ENCODE measurements at regions not wholly inside any gene's neighbourhood (a gene's known extent, or its start where the extent isn't known, plus 50 kb on each side); places are given as distances from the start of the nearest gene placed in this dataset.

DNA sequence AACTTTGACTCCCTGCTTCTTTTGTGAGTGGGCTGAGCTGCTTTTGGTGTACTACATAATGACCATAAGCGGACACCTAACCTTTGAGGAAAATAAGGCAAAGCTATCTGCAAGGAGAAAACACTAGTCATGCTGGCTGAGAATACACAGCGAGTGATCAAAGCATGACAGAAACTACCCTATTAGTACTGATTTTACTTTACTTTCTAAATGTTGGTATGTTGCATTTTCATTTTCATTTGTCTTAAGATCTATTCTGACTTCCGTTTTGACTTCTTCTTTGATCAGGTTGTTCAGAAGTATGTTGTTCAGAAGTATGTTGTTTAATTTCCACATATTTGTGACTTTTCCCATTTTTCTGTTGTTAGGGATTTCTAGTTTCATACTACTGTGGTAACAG, 361.1 kb downstream of the TRAM1L1 start:
- Histone ChIP-seq H2BK15ac (ENCODE audit: low read length) (no peak overlapping the region), H3K27ac (replicated peaks; ENCODE audit: low read length) (no peak overlapping the region), H3K14ac (ENCODE audit: low read length) (no peak overlapping the region), H2AK5ac (ENCODE audit: low read depth, low read length) (no peak overlapping the region), H3K4me1 (ENCODE audit: control insufficient read depth in 2 of 2, insufficient read depth in 1 of 2, low read depth in 1 of 2, low read length in 2 of 2) (no peaks in the 10 kb centered on the region), H2BK12ac (ENCODE audit: low read length) (no peak overlapping the region), H2AFZ (ENCODE audit: low read length) (peak overlapping the region; percentile 18), H3K36me3 (replicated peaks in 1 of 2; ENCODE audit: control insufficient read depth in 2 of 2, insufficient read depth in 2 of 2, low read length in 2 of 2) (no peaks in the 10 kb centered on the region), H3K9me3 (replicated peaks in 1 of 2; ENCODE audit: control insufficient read depth in 2 of 2, insufficient read depth in 1 of 2, low read depth in 1 of 2, low read length in 2 of 2) (no peaks in the 10 kb centered on the region), H3K9ac (ENCODE audit: low read depth, low read length, poor library complexity) (no peak overlapping the region), H3K18ac (ENCODE audit: low read length) (no peak overlapping the region), H3K4me3 (ENCODE audit: low read length in 2 of 2) (no peak overlapping the region), H4K8ac (ENCODE audit: low read depth, low read length) (no peak overlapping the region), H4K91ac (ENCODE audit: low read depth, low read length, poor library complexity) (no peak overlapping the region), H3K79me1 (ENCODE audit: low read depth, low read length) (no peaks in the 10 kb centered on the region), H3K23ac (ENCODE audit: low read depth, low read length, poor library complexity) (no peak overlapping the region), H3K27me3 (ENCODE audit: control insufficient read depth in 3 of 3, insufficient read depth in 3 of 3, low read depth in 1 of 3, low read length in 3 of 3) (no peaks in the 10 kb centered on the region), H2BK5ac (ENCODE audit: low read length) (no peak overlapping the region), H3K4me2 (ENCODE audit: insufficient read depth, low read length, poor library complexity, severe bottlenecking) (no peak overlapping the region), H3K4ac (ENCODE audit: low read length) (no peak overlapping the region), H2BK120ac (ENCODE audit: low read depth, low read length) (no peak overlapping the region)
- WGBS, 2 donors (ENCODE audit: extremely low coverage in 2 of 2, insufficient read length in 2 of 2, insufficient replicate concordance in 1 of 2): no CpG with 5 or more reads among the region's 3 CpGs
- DNase-seq (ENCODE audit: low spot score): no peak

DNA sequence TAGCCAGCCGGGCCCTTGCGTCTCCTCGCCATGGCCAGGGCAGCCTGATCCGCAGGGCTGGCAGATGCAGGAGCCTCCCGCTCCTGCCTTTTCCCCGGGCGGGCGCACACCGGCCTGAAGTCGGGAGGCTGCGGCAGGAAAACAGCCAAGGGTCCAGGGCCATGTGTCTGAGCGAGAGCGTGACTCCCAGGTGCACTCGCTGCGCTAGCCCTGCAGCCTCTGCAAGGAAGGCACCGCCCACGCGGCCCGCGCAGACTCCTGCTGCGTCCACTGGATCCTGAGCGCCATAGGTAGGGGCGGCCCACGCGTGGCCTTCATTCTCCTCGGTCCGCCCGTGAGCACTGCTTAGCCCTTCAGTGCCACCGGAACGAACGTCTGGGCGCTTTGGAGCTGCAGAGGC, 379.9 kb downstream of the TRAM1L1 start:
- Histone ChIP-seq H3K27me3 (ENCODE audit: control insufficient read depth in 3 of 3, insufficient read depth in 3 of 3, low read depth in 1 of 3, low read length in 3 of 3) (no peaks in the 10 kb centered on the region), H2BK15ac (ENCODE audit: low read length) (no peak overlapping the region), H2BK5ac (ENCODE audit: low read length) (peak overlapping the region; percentile 71), H3K4ac (ENCODE audit: low read length) (no peak overlapping the region), H3K9me3 (replicated peaks in 1 of 2; ENCODE audit: control insufficient read depth in 2 of 2, insufficient read depth in 1 of 2, low read depth in 1 of 2, low read length in 2 of 2) (no peaks in the 10 kb centered on the region), H3K79me1 (ENCODE audit: low read depth, low read length) (peaks cover 2% of the 10 kb centered on the region), H3K23ac (ENCODE audit: low read depth, low read length, poor library complexity) (no peak overlapping the region), H2AFZ (ENCODE audit: low read length) (peak overlapping the region; percentile 29), H3K9ac (ENCODE audit: low read depth, low read length, poor library complexity) (no peak overlapping the region), H3K27ac (replicated peaks; ENCODE audit: low read length) (no peak overlapping the region), H3K4me2 (ENCODE audit: insufficient read depth, low read length, poor library complexity, severe bottlenecking) (no peak overlapping the region), H3K18ac (ENCODE audit: low read length) (peak overlapping the region; percentile 13), H3K4me3 (ENCODE audit: low read length in 2 of 2) (no peak overlapping the region), H3K4me1 (ENCODE audit: control insufficient read depth in 2 of 2, insufficient read depth in 1 of 2, low read depth in 1 of 2, low read length in 2 of 2) (no peaks in the 10 kb centered on the region), H2BK12ac (ENCODE audit: low read length) (no peak overlapping the region), H2AK5ac (ENCODE audit: low read depth, low read length) (no peak overlapping the region), H4K91ac (ENCODE audit: low read depth, low read length, poor library complexity) (no peak overlapping the region), H4K8ac (ENCODE audit: low read depth, low read length) (no peak overlapping the region), H2BK120ac (ENCODE audit: low read depth, low read length) (no peak overlapping the region), H3K14ac (ENCODE audit: low read length) (peak overlapping the region; percentile 31), H3K36me3 (replicated peaks in 1 of 2; ENCODE audit: control insufficient read depth in 2 of 2, insufficient read depth in 2 of 2, low read length in 2 of 2) (no peaks in the 10 kb centered on the region)
- no CpG with 5 or more reads among the region's 32 CpGs for WGBS, 2 donors (ENCODE audit: extremely low coverage in 2 of 2, insufficient read length in 2 of 2, insufficient replicate concordance in 1 of 2)
- no peak for DNase-seq (ENCODE audit: low spot score)

- no CpG with 5 or more reads among the region's 4 CpGs for WGBS, 2 donors (ENCODE audit: extremely low coverage in 2 of 2, insufficient read length in 2 of 2, insufficient replicate concordance in 1 of 2)
- Histone ChIP-seq H3K27me3 (ENCODE audit: control insufficient read depth in 3 of 3, insufficient read depth in 3 of 3, low read depth in 1 of 3, low read length in 3 of 3) (no peaks in the 10 kb centered on the region), H3K4ac (ENCODE audit: low read length) (no peak overlapping the region), H3K27ac (replicated peaks; ENCODE audit: low read length) (no peak overlapping the region), H2BK5ac (ENCODE audit: low read length) (no peak overlapping the region), H3K14ac (ENCODE audit: low read length) (no peak overlapping the region), H3K4me2 (ENCODE audit: insufficient read depth, low read length, poor library complexity, severe bottlenecking) (no peak overlapping the region), H3K9me3 (replicated peaks in 1 of 2; ENCODE audit: control insufficient read depth in 2 of 2, insufficient read depth in 1 of 2, low read depth in 1 of 2, low read length in 2 of 2) (peaks cover 0 to 2% of the 10 kb centered on the region in 2 donors), H3K23ac (ENCODE audit: low read depth, low read length, poor library complexity) (no peak overlapping the region), H2BK120ac (ENCODE audit: low read depth, low read length) (no peak overlapping the region), H2AFZ (ENCODE audit: low read length) (no peak overlapping the region), H3K18ac (ENCODE audit: low read length) (no peak overlapping the region), H3K9ac (ENCODE audit: low read depth, low read length, poor library complexity) (no peak overlapping the region), H2AK5ac (ENCODE audit: low read depth, low read length) (no peak overlapping the region), H2BK15ac (ENCODE audit: low read length) (no peak overlapping the region), H3K4me3 (ENCODE audit: low read length in 2 of 2) (no peak overlapping the region), H4K8ac (ENCODE audit: low read depth, low read length) (no peak overlapping the region), H3K4me1 (ENCODE audit: control insufficient read depth in 2 of 2, insufficient read depth in 1 of 2, low read depth in 1 of 2, low read length in 2 of 2) (no peaks in the 10 kb centered on the region), H3K79me1 (ENCODE audit: low read depth, low read length) (peaks cover 2% of the 10 kb centered on the region), H2BK12ac (ENCODE audit: low read length) (no peak overlapping the region), H3K36me3 (replicated peaks in 1 of 2; ENCODE audit: control insufficient read depth in 2 of 2, insufficient read depth in 2 of 2, low read length in 2 of 2) (no peaks in the 10 kb centered on the region), H4K91ac (ENCODE audit: low read depth, low read length, poor library complexity) (no peak overlapping the region)
- DNase-seq (ENCODE audit: low spot score): no peak
Observed at GRCh38 chr4:116702949-116703348, 382.4 kb downstream of the TRAM1L1 start.

GRCh38 chr4:116688536-116688935, 396.8 kb downstream of the TRAM1L1 start:
- no peak overlapping the region for H2BK120ac ChIP-seq (ENCODE audit: low read depth, low read length)

More at GRCh38 chr4:116688536-116688935, 396.8 kb downstream of the TRAM1L1 start:
- Histone ChIP-seq H3K36me3 (replicated peaks in 1 of 2; ENCODE audit: control insufficient read depth in 2 of 2, insufficient read depth in 2 of 2, low read length in 2 of 2) (no peaks in the 10 kb centered on the region), H4K91ac (ENCODE audit: low read depth, low read length, poor library complexity) (no peak overlapping the region), H3K4me2 (ENCODE audit: insufficient read depth, low read length, poor library complexity, severe bottlenecking) (no peak overlapping the region), H3K14ac (ENCODE audit: low read length) (no peak overlapping the region), H3K27me3 (ENCODE audit: control insufficient read depth in 3 of 3, insufficient read depth in 3 of 3, low read depth in 1 of 3, low read length in 3 of 3) (no peaks in the 10 kb centered on the region), H3K4ac (ENCODE audit: low read length) (no peak overlapping the region), H3K27ac (replicated peaks; ENCODE audit: low read length) (no peak overlapping the region), H2BK5ac (ENCODE audit: low read length) (no peak overlapping the region), H4K8ac (ENCODE audit: low read depth, low read length) (no peak overlapping the region), H3K9ac (ENCODE audit: low read depth, low read length, poor library complexity) (no peak overlapping the region), H3K23ac (ENCODE audit: low read depth, low read length, poor library complexity) (no peak overlapping the region), H3K4me3 (ENCODE audit: low read length in 2 of 2) (no peak overlapping the region), H2AK5ac (ENCODE audit: low read depth, low read length) (no peak overlapping the region), H2AFZ (ENCODE audit: low read length) (no peak overlapping the region), H3K9me3 (replicated peaks in 1 of 2; ENCODE audit: control insufficient read depth in 2 of 2, insufficient read depth in 1 of 2, low read depth in 1 of 2, low read length in 2 of 2) (no peaks in the 10 kb centered on the region), H2BK12ac (ENCODE audit: low read length) (no peak overlapping the region), H3K79me1 (ENCODE audit: low read depth, low read length) (no peaks in the 10 kb centered on the region), H2BK15ac (ENCODE audit: low read length) (no peak overlapping the region), H3K4me1 (ENCODE audit: control insufficient read depth in 2 of 2, insufficient read depth in 1 of 2, low read depth in 1 of 2, low read length in 2 of 2) (no peaks in the 10 kb centered on the region), H3K18ac (ENCODE audit: low read length) (no peak overlapping the region)
- no peak for DNase-seq (ENCODE audit: low spot score)
- WGBS, 2 donors (ENCODE audit: extremely low coverage in 2 of 2, insufficient read length in 2 of 2, insufficient replicate concordance in 1 of 2): no CpG with 5 or more reads among the region's 1 CpG

Measured in neuronal stem cell (in vitro differentiated cells).